ENCODE measurements at regions not wholly inside any gene's neighbourhood (a gene's known extent, or its start where the extent isn't known, plus 50 kb on each side); places are given as distances from the start of the nearest gene placed in this dataset.

DNA sequence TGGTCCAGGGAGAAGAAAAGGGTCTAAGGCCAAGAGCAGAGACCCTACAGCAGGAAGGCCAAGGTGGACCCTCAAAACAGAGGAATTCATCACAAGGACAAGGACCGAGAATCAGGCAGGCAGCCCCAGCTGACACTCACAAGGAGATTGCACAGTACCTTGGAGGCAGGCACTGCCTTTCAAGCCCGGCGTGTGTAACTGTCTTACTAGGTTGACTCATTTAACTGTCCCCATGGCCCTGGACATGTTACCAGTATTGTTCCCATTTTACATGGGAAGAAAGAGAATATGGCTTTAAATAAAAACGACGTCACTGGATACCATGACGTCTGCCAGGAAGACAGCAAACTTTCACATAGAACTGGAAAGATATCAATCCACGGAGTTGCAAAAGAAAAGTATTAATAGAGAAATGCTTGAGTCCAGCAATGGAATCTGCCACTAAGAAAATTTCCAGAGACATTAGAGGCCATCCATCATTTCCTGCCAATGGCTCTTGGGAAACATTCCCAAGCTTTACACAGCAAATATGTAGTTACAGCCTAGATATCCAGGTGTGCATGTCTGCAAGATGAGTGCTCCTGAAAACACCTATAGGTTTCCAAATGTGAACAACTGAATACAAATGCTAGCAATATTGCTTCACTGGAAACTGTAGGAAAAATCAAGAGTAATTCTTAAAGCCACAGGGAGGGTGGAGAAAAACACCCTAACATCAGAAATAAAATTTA is 111.5 kb upstream of the RPS6KA2 start:
- intact Hi-C loops (cut with DNase I; ENCODE audit: low total_unique reads) = no loop called here
- TF ChIP-seq CTCF (IDR thresholded peaks at IDR 0.05 in 8 of 11, conservative IDR thresholded peaks at IDR 0.05 in 3 of 11) = no peak
- no peak for TF ChIP-seq POLR2A (IDR thresholded peaks at IDR 0.05)
- no peak for TF ChIP-seq POLR2AphosphoS5 (IDR thresholded peaks at IDR 0.05)
- 76 to 89% (median 88%) methylated on average over 7 of the region's 7 CpGs for WGBS, 5 donors

GRCh38 chr6:166737261-166737660 is 110.2 kb upstream of the RPS6KA2 start:
- Histone ChIP-seq H3K4me3 (no peak overlapping the region), H3K9me3 (no peaks in the 10 kb centered on the region), H3K27me3 (replicated peaks in 1 of 7) (no peaks in the 10 kb centered on the region), H3K27ac (no peak overlapping the region), H3K36me3 (no peaks in the 10 kb centered on the region), H3K4me1 (peaks cover 0 to 5% (median 0%) of the 10 kb centered on the region in 6 donors)
- no peak for TF ChIP-seq CTCF (IDR thresholded peaks at IDR 0.05 in 8 of 11, conservative IDR thresholded peaks at IDR 0.05 in 3 of 11)
- TF ChIP-seq POLR2AphosphoS5 (IDR thresholded peaks at IDR 0.05) = no peak
- TF ChIP-seq POLR2A (IDR thresholded peaks at IDR 0.05) = no peak
- DNase-seq = no peak
- WGBS, 5 donors = 69 to 81% (median 80%) methylated on average over 7 of the region's 7 CpGs
- intact Hi-C loops (cut with DNase I; ENCODE audit: low total_unique reads) = no loop called here

More for the DNA sequence above, 111.5 kb upstream of the RPS6KA2 start:
- H3K4me3 ChIP-seq = no peak overlapping the region
- no peaks in the 10 kb centered on the region for H3K36me3 ChIP-seq
- no peak overlapping the region for H3K27ac ChIP-seq
- H3K4me1 ChIP-seq = peaks cover 0 to 5% (median 0%) of the 10 kb centered on the region in 6 donors
- H3K27me3 ChIP-seq (replicated peaks in 1 of 7) = no peaks in the 10 kb centered on the region
- DNase-seq = no peak
- no peaks in the 10 kb centered on the region for H3K9me3 ChIP-seq

DNA sequence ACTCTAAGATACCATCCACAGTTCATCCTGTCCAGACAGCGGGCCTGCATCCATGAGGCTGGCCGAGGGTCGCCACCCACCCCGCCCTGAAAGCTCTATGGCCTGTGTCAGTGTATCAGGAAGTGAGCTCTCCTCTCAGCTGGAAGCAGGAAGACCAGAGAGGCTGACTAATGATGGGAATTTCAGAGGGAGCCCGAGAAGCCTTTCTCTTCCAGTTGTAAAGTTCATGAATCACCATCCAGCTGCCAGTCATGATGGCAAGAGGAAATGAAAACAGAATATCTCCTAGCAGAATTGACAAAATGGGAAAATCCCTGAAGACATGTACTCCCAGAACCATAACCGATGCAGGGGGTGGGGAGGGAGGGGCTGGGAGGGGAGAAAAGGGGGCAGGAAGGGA is 109.6 kb upstream of the RPS6KA2 start:
- Histone ChIP-seq H3K36me3 (no peaks in the 10 kb centered on the region), H3K27me3 (replicated peaks in 1 of 7) (no peaks in the 10 kb centered on the region), H3K9me3 (no peaks in the 10 kb centered on the region), H3K27ac (no peak overlapping the region), H3K4me3 (no peak overlapping the region), H3K4me1 (peaks cover 0 to 5% (median 0%) of the 10 kb centered on the region in 6 donors)
- 47 to 83% (median 66%) methylated on average over 6 of the region's 6 CpGs for WGBS, 5 donors
- intact Hi-C loops (cut with DNase I; ENCODE audit: low total_unique reads) = no loop called here
- TF ChIP-seq POLR2A (IDR thresholded peaks at IDR 0.05) (no peak), POLR2AphosphoS5 (IDR thresholded peaks at IDR 0.05) (peak in 1 of 3 donors; percentile 7)
- no peak for DNase-seq

GRCh38 chr6:166733900-166734299 is 106.8 kb upstream of the RPS6KA2 start:
- no peak for DNase-seq
- Histone ChIP-seq H3K27me3 (replicated peaks in 1 of 7) (no peaks in the 10 kb centered on the region), H3K27ac (no peak overlapping the region), H3K4me1 (peaks cover 0 to 8% (median 0%) of the 10 kb centered on the region in 6 donors), H3K4me3 (no peak overlapping the region), H3K36me3 (no peaks in the 10 kb centered on the region), H3K9me3 (no peaks in the 10 kb centered on the region)
- intact Hi-C loops (cut with DNase I; ENCODE audit: low total_unique reads) = no loop called here
- no peak for TF ChIP-seq POLR2A (IDR thresholded peaks at IDR 0.05)
- no peak for TF ChIP-seq POLR2AphosphoS5 (IDR thresholded peaks at IDR 0.05)
- 30 to 84% (median 73%) methylated on average over 4 of the region's 4 CpGs for WGBS, 5 donors

- H3K9me3 ChIP-seq = no peaks in the 10 kb centered on the region
- H3K27me3 ChIP-seq (replicated peaks in 1 of 7) = no peaks in the 10 kb centered on the region
- no peak for DNase-seq
- H3K4me3 ChIP-seq = no peak overlapping the region
- peaks cover 0 to 15% (median 0%) of the 10 kb centered on the region in 6 donors for H3K4me1 ChIP-seq
- TF ChIP-seq CTCF (IDR thresholded peaks at IDR 0.05 in 8 of 11, conservative IDR thresholded peaks at IDR 0.05 in 3 of 11) (no peak), POLR2A (IDR thresholded peaks at IDR 0.05) (no peak), POLR2AphosphoS5 (IDR thresholded peaks at IDR 0.05) (no peak)
- intact Hi-C loops (cut with DNase I; ENCODE audit: low total_unique reads) = no loop called here
- H3K27ac ChIP-seq = no peak overlapping the region
- H3K36me3 ChIP-seq = no peaks in the 10 kb centered on the region
- 72 to 82% (median 74%) methylated on average over 5 of the region's 5 CpGs for WGBS, 5 donors
Observed at GRCh38 chr6:166729658-166730057, 102.6 kb upstream of the RPS6KA2 start.

Data from spleen (tissue), 11 donors.